ENCODE measurements at regions not wholly inside any gene's neighbourhood (a gene's known extent, or its start where the extent isn't known, plus 50 kb on each side); places are given as distances from the start of the nearest gene placed in this dataset.
A peak's percentile ranks its signal among the peaks of the same experiment; 100 is the strongest.

DNA sequence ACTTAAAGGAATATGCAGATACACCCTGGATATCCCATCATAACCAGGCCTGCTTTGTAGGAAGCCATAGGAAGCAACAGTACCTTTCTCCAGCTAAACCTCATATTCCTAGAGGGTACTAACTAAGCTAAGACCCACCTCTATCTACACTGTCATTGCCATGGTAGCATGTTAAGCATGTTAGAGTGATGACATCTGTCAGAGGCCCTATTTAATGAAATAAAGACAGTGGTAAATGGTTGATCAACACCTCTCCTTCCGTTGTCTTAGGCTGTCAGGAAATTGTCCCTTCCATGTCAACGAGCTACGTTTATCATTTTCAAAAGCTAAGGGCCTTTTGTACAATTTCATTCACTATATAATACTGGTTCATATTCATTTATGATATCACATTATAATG, 251.1 kb upstream of the PSMD7 start:
- TF ChIP-seq, protein P1, sequence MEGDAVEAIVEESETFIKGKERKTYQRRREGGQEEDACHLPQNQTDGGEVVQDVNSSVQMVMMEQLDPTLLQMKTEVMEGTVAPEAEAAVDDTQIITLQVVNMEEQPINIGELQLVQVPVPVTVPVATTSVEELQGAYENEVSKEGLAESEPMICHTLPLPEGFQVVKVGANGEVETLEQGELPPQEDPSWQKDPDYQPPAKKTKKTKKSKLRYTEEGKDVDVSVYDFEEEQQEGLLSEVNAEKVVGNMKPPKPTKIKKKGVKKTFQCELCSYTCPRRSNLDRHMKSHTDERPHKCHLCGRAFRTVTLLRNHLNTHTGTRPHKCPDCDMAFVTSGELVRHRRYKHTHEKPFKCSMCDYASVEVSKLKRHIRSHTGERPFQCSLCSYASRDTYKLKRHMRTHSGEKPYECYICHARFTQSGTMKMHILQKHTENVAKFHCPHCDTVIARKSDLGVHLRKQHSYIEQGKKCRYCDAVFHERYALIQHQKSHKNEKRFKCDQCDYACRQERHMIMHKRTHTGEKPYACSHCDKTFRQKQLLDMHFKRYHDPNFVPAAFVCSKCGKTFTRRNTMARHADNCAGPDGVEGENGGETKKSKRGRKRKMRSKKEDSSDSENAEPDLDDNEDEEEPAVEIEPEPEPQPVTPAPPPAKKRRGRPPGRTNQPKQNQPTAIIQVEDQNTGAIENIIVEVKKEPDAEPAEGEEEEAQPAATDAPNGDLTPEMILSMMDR (conservative IDR thresholded peaks at IDR 0.05) = no peak
- no peak for TF ChIP-seq ZFX (IDR thresholded peaks at IDR 0.05)
- no peak overlapping the region for H3K27ac ChIP-seq

DNA sequence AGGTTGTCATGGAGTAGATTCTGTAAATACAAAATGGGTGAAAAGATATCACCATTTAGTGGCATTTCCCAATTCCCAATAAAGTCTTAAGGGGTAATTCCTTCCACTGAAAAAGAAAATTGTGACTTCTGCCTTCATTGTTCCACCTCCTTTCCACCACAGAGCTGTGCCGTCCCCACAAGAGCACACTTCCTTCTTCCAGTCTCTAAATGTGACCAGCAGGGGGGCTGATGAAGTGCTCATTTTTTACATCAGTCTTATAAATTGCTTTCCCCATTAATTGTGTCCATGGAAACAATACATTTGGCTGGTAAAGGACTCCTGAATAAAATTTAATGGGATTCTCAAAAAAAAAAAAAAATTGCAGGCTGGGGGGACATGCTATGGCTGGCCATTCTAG, 260.8 kb upstream of the PSMD7 start:
- TF ChIP-seq ZFX (IDR thresholded peaks at IDR 0.05) = no peak
- TF ChIP-seq, protein P1 (conservative IDR thresholded peaks at IDR 0.05) = no peak; the same call in 1 of the 2 replicates
- H3K27ac ChIP-seq = no peak overlapping the region

DNA sequence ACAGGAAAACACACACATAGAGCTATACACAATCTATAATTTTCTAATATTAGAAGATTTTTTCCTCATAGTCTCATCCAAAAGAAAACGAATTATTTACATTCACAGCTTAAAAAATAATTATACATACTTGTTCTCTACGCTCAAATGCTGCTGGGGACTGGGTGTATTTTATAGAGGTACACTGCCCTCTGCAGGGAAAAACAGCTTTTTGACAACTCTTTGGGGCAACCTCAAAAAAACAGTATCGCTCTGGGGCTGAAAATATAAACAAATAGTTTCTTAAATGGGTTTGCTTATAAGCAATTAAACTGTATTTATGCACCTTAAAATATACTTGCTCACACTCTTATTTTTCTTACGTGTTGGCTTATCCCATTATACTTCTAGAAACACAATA, 261.8 kb upstream of the PSMD7 start:
- H3K27ac ChIP-seq = no peak overlapping the region
- TF ChIP-seq, protein P1 (conservative IDR thresholded peaks at IDR 0.05) = peak; percentile 65
- TF ChIP-seq ZFX (IDR thresholded peaks at IDR 0.05) = no peak

DNA sequence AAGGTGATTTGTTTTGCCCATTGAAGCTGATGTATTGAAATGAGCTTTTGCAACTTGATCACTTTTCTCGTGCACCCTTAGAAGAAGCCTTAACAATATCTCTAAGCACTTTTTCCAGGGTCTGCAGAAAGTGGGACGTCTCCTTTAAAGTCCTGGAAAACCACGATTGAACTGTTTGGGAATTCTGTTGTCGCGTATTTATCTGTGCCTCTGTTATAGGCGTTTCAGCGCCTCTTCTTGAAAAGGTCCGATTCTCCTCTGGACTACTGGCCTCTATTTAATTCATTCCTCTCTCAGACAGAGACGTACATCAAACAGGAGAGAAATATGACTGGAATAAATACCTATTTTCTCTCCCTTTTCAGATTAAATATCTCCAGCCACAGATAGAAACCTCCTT, 262.4 kb upstream of the PSMD7 start:
- TF ChIP-seq, protein P1 (conservative IDR thresholded peaks at IDR 0.05) = no peak
- TF ChIP-seq ZFX (IDR thresholded peaks at IDR 0.05) = no peak
- no peak overlapping the region for H3K27ac ChIP-seq

DNA sequence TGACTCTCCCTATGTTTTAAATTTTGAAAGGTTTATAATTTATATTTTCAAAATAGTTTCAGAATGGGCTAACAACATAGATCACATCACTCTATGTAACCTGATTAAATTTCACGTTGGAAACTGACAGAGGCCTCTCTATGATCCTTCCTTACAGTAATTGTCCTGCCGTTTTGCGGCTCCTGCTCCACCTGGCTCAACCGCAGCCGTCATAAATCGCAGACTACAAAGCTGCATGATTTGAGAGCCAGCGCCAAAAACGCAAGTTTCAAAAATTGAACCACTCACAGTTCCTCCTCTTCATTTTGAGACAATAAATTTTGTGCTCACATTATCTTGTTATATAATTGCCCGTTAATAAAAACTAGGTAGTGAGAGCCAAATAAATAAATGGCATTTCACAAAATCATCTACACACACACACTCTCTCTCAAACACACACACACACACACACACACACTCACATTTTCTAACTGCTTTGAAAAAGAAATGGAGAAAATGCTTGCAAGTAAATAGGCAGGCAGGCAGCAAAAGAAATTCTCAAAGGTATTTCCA, 263.1 kb upstream of the PSMD7 start:
- no peak overlapping the region for H3K27ac ChIP-seq
- TF ChIP-seq, protein P1 (conservative IDR thresholded peaks at IDR 0.05) = no peak
- no peak for TF ChIP-seq ZFX (IDR thresholded peaks at IDR 0.05)

DNA sequence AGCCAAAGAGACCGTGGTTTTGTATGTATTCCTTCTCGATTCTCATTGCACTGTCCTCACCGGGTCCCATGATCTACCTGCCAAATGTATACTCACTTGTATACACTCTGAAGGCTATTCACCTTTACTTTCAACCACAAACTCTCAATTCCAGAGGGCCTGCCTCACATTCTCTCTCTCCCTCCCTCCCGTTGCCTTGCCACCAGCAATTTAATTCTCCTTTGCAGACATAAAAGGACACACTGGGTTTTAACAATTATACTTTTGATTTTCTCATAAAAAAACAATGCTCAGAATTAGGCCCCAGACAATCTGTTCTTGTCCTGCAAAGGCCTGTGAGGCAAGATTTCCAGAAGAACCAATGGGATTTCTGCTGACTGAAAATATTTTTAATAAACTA, 265.1 kb upstream of the PSMD7 start:
- TF ChIP-seq ZFX (IDR thresholded peaks at IDR 0.05) = no peak
- TF ChIP-seq, protein P1 (conservative IDR thresholded peaks at IDR 0.05) = no peak
- H3K27ac ChIP-seq = no peak overlapping the region

DNA sequence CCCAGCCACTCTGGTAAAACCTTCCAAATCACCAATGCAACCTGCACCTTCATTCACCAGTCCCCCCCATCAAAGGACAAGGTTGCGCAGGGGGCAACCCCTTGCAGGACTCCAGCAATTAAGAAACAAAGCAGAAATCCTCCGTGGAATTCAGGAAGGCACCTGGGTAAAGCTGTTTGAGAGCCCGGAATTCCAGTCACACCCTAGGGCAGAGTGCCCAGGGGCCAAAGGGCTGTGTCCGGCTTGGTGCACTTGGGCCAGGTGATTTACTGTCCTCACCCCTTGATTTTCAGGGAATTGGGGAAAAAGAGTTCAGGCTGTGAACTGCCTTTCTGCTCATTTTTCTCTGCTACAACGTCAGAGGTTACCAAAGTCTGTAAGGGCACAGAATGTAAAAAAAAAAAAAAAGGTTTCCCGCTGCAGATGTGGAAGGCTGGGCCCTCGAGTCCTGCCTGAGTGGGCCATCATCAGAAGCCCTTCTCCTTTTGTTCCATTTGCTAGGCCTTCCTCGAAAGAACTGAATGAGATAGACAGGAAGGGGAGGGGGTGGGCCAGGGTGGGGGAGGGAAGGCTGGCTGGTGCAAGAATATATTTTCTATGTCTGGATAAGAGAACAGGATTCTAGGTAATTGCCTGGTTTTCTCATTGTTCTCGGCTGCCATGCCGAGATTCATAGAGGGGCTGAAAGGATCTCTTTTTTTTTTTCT, 266.5 kb upstream of the PSMD7 start:
- TF ChIP-seq ZFX (IDR thresholded peaks at IDR 0.05) = no peak
- TF ChIP-seq, protein P1 (conservative IDR thresholded peaks at IDR 0.05) = no peak
- no peak overlapping the region for H3K27ac ChIP-seq

Measured in C4-2B (cell line).